Dedifferentiated amniotic fluid mesenchymal stem cell (primary cell): ENCODE measurements at regions not wholly inside any gene's neighbourhood (a gene's known extent, or its start where the extent isn't known, plus 50 kb on each side); places are given as distances from the start of the nearest gene placed in this dataset.

Experiments used
- DNase-seq: peaks from one replicate; pipeline ENCODE4 v3.0.0-alpha.2; 2016; ENCODE audit errors: extremely low spot score

DNA sequence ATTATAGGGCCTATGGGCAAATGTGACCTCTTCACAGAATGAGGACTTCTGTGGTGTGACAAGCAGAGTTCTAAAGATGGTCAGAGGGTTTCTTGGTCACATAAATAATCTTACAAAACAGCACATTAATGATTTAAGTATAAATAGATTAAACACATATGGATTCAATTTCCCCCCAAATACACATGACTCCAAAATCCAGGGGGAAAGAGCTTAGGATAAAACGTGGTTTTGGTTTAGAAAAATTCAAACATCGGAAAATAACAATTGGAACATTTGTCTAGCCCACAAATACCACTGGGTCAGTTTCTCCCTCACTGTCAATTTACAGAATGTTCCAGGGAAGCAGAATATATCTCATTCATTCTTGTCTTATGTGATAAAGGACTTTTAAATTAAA, 283.1 kb downstream of the COG6 start:
- no peak for DNase-seq

DNA sequence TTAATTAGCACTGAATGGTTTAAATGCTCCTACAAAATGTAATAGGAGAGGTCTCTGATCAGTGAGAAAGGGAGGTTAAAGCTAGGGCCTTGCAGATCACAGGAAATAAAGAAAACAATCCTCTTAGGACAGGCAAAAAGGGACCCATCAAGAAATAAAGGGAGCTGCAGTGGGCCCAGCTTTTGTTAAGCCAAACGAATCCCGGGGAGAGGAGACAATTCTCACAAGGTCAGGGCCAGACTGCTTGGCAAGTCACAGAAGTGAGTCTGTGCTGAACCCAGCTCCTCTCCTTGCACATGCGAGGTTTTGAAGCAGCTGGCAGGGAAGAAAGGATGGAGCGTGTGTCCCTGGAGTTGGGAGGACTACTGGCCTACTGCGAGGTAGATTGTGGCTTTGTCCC, 285.8 kb downstream of the COG6 start:
- DNase-seq = no peak

GRCh38 chr13:39941911-39942551, 286.6 kb downstream of the COG6 start:
- DNase-seq = no peak

- DNase-seq = peak; percentile 16
These were observed 287.3 kb downstream of the COG6 start for GRCh38 chr13:39942552-39943273.

DNA sequence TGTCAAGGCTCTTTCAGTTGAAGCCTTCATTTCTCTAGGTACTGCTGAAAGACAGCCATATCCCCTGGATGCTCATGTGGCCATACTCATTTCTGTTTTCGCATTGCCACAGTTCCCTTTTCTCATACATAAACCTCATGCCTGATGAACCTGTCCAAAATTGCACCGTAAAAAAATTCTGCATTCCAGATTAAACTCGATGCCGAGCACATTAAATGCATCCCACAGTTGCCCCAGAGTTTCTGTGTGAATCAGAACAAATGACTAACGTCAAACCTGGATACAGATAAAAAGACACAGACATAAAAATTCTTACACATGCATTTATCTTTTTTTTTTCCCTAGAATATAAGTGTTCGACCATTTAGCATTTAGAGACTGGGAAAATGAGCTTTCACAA, 288.2 kb downstream of the COG6 start:
- DNase-seq = no peak

- DNase-seq = no peak
These were observed 289.8 kb downstream of the COG6 start for GRCh38 chr13:39945226-39945625.

GRCh38 chr13:39946769-39947168, 291.3 kb downstream of the COG6 start:
- no peak for DNase-seq

GRCh38 chr13:39951301-39951700, 295.8 kb downstream of the COG6 start:
- no peak for DNase-seq

DNA sequence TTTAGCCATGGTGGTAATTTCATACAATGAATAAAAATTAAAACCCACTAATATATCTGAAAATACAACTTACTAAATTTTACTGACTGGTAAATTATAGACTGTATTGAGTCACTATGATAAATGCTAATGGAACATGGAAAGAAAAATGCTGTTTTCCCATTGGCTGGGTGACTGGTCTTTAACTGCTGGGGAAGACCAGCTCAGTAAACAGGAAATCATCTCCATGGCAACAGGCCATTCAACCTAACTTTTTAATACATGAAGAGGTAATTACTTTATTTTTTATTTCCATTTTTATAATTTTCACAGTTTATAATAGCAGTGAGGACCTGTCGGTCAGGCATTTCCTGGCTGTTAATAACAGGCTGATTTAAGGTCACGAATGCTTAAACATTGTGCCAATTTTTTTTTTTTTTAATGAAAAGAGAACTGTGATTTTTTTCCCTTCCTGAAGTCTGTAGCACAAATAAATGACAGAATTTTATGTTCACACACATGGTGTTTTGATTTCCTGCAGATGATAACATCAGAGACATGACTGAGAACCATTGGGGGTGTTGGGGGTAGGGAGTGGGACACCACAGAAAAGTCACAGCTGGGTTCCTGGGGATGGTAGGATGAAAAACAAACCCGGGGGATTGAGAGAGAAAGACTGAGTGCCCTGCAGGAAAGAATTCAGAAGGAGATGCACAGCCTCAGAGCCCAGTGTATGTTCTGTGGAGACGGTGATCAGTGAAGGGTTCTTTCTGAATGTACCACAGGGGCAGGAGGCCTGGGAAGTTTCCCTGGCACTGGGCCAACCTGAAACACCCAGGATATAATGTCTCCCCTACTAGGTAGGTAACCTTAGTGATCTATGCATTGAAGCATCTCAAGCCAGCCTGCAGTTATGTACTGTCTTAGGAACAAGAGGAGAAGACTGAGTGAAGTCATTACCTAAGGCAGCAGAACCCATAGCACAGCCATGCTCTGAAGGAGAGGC, 297.1 kb downstream of the COG6 start:
- no peak for DNase-seq

DNA sequence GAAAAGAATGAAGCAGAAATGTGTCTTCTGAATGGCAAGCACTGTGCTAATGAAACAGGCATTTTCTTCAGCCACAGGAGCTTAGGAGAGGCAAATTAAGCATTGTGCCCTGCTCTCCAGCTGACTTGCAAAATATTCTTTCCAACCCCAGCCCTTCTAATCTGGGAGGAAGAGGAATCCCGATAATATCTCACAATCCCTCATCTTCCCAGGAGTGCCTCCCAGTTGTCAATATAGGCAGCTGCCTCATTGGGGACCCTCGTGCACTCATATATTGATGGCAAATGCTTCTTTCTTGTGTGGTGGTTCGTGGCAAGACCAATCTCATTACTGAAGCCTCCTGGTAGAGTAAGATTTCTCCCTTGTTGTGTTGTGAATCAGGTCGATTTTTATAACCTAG, 299.0 kb downstream of the COG6 start:
- no peak for DNase-seq

- DNase-seq = no peak
These were observed 300.1 kb downstream of the COG6 start for GRCh38 chr13:39955560-39955959.

DNA sequence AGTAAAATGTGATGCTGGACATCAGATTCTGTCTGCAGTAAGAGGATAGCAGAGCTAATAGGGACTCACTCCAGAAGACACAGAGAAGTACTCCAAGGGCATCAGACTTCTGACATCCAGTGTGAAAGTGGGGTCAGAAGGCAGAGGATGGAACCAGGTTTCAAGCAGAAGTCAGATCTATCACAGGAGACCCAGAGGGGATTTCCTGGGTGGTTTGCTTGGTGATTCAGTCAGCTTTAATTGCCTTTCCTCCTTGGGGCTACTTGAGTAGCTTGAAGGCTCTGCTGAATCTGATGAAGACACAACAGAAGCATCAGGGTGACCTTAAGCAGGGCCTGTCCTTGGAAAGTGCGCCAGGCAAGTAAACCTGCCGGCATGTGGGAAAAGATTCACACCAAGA, 300.6 kb downstream of the COG6 start:
- no peak for DNase-seq

GRCh38 chr13:39957868-39958677, 302.6 kb downstream of the COG6 start:
- DNase-seq = no peak

DNA sequence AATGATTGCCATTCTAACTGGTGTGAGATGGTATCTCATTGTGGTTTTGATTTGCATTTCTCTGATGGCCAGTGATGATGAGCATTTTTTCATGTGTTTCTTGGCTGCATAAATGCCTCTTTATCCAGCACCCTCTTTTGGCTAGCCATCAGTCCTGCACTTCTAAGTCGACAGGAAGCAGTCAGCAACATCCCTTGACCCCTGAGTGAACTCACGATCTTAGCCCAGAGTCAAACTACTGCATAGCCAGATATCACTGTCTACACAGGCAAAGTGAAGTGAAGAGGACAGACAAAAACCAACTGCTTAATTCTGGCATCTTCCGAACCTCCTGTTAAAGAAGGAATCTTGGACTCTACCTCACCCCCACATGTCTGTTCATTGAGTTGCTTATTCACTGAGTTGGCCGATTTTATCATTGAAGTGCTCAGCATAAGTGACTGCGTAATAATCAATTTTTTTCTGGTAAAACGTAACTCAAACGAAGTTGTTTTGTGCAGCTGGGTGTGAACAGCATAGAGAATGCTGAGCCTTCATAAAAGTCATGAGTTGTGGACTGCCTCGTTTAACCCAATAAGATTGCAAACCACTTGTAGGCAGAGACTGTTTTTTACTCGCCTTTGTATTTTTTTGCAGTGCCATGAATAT, 304.2 kb downstream of the COG6 start:
- no peak for DNase-seq

GRCh38 chr13:39960191-39960590, 304.7 kb downstream of the COG6 start:
- no peak for DNase-seq

DNA sequence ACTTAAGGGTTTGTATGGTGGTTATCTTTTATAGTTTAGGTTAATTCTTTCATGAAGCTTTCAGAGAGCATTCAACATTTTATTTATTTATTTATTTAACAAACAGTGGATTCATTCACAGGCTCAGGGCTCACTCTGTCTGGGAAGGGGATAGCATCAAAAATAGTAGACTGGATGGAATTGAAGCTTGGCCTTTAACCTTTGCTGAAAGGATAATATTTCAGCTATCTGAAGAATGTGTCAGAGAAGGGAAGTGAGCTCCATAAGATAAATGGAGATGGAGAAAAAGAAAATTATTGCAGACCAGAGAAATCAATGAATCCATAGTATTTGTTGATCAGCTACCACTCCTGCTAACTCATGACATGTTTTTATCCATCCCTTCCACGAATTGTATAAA, 305.6 kb downstream of the COG6 start:
- no peak for DNase-seq

- DNase-seq = no peak
These were observed 308.1 kb downstream of the COG6 start for GRCh38 chr13:39963612-39964011.

GRCh38 chr13:39965309-39965708, 309.8 kb downstream of the COG6 start:
- no peak for DNase-seq

DNA sequence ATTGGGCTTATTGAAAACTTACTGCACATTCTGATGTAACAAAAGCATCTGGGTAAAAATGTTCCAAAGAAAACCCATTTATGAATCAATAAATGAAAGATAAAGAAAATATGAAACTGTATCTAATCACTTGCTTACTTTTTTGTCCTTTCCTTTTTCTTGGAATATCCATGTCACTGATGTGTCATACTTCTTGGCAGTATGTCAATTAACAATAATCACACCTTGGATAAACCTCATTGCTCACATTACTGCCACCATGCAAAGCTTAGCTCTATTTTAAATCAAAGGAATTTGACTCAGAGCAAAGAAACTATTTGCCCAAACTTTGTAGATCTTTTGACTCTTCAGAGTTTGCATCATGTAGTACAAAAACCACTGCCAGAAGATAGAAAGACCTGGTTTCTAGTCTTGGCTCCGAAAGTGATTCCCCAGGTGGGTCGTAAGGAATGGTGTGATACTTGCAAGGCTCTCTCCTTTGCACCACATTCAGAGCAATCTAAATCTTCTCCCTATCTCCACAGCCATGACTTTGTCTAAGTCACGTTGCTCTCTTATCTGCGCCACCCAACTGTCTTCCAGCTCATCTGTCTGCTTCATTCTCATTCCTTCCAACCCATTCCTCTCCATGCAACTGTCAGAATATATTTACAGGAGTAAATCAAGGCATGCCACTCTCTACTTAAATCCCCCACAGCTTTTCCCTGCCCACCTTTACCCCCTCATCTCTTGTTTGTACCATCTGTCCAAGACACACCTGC, 311.9 kb downstream of the COG6 start:
- DNase-seq = no peak
